VCaP (cell line): ENCODE measurements at regions not wholly inside any gene's neighbourhood (a gene's known extent, or its start where the extent isn't known, plus 50 kb on each side); places are given as distances from the start of the nearest gene placed in this dataset.

ENCODE experiments used
- H3K27ac ChIP-seq: fragments of 450-650 bp; 2 replicates; pipeline ENCODE4 v1.5.1; 2017
- TF ChIP-seq, protein P1 (sequence below): fragments of 450-650 bp; conservative IDR thresholded peaks from 2 replicates; pipeline ENCODE4 v1.5.1; 2017; ENCODE audit warnings: mild to moderate bottlenecking, moderate library complexity

DNA sequence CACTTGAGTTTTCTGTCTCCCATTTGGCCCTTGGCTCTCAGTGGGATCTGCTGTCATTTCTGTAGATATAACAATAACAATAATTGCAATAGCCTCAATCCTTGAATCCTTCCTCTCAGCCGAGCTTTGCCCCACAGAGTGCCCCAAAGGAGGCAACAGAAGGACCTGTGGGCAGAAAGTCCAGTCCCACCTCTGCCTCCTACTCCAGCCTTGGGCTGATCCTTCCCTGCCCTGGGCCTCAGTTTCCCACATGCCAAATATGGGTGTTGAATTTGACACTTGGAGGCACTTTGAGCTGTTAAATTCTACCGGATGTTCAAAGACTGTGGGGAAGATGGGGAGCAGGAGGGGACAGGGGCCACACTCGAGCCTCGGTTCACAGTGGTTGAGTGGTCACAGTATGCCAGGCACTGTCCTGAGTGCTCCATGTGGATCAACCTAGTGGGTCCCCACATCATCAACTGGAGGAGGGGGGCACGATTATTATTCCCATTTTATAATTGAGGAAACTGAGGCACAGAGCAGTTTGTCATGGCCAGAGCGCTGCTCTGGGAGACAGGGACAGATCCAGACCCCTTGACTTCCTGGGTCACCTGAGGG, 307.1 kb downstream of the MATN1 start:
- H3K27ac ChIP-seq = no peak overlapping the region
- TF ChIP-seq, protein P1, sequence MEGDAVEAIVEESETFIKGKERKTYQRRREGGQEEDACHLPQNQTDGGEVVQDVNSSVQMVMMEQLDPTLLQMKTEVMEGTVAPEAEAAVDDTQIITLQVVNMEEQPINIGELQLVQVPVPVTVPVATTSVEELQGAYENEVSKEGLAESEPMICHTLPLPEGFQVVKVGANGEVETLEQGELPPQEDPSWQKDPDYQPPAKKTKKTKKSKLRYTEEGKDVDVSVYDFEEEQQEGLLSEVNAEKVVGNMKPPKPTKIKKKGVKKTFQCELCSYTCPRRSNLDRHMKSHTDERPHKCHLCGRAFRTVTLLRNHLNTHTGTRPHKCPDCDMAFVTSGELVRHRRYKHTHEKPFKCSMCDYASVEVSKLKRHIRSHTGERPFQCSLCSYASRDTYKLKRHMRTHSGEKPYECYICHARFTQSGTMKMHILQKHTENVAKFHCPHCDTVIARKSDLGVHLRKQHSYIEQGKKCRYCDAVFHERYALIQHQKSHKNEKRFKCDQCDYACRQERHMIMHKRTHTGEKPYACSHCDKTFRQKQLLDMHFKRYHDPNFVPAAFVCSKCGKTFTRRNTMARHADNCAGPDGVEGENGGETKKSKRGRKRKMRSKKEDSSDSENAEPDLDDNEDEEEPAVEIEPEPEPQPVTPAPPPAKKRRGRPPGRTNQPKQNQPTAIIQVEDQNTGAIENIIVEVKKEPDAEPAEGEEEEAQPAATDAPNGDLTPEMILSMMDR = no peak

DNA sequence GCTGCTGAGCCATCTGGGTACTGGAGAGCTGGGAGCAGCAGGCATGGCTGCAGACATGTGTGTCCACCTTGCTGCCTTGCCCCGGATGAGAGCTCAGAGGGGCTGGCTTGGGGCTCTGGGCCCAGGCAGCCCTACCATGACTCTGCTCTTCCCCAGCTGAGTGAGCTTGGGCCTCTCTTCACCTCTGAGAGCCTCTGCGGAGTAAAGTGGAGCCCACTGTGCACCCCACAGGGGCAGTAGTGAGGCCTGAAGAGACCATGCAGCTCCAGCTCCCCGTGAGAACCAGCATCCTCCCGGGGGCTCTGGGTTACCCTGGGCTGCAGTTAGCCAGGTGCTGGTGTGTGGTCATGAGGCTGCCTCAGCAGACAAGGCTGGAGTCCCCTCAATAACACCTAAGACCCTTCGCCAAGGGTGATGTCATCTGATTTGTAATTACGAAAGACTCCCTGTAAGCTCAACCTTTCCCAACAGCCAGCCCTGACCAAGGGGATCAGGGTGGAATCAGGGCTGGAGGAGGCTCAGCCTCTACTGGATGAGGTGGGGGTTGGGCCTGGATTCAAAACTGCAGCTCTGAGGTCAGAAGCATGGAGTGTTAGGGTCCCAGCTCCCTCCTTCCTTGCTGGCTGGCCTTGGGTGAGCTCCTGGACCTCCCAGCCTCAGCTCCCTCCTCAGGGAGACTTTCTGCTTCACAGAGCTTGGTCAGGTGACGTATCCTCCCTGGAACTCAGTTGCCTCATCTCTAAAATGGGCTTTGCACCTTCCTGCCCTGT, 308.0 kb downstream of the MATN1 start:
- TF ChIP-seq, protein P1 = no peak
- H3K27ac ChIP-seq = no peak overlapping the region

DNA sequence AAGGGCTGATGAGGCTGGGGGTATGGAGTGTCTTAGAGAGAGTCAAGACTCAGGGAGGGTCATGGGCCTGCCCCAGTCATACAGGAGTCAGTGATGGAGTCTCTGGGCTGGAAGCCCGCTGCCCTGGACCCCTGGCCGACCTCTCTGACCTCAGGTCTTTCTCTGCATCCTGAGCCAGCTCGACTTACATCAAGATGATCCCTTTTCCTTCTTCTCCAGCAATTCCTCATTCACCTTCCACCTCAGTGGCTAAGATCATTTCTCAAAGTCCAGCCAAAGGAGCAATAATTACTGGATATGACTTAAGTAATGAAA, 308.6 kb downstream of the MATN1 start:
- no peak overlapping the region for H3K27ac ChIP-seq
- TF ChIP-seq, protein P1 = no peak

DNA sequence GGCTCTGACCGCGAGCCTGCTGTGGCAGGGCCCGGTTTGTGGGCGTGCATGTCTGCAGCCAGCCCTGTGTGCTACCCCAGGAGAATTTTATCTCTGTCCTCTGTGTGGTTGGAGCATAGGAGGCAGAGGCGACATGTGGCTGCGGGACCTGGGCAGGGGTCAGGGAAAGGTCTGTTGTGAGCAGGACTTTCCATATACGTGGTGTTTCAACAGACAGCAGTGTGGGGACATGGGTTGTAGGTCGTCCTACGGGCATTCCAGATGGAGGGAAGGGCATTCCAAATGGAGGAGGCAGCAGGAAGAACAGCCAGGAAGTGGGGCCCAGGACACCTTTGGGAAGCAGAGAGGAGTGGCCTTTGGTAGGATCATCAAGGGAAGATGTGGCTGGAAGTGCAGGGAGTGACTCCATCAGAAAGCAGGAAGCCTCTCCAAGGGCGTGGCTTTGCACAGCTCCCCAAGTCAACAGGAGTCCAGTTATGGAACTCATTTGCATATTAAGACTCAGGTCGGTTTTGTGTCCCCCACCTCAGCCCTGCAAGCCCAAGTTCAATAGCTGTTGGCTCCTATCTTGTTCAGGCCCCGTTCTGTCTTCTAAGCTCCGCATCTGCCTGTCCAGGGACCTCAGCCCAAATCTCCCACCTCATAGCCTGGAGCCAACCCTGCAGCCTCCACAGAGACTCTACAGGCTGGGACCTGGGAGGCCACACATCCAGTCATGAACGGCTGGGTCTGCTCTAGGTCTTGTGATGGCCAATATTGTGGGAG, 309.1 kb downstream of the MATN1 start:
- TF ChIP-seq, protein P1 = no peak
- no peak overlapping the region for H3K27ac ChIP-seq

DNA sequence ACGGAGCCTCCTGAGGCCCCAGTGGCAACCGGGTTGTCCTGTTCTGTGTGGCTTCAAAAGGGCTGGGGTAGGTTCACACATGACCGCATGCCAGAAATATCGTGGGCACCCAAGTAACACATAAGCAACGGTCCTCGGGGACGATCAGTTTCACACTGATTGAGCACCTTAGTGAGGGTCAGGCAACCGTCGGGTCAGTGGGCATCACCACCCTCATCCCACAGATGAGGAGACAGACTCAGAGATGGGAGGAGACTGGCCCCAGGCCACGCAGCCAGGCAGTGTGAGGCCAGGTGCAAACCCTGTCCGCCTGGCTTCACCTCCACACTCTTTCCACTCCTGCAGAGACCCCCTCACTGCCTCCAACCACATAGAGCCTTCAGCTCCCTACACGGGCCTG, 309.8 kb downstream of the MATN1 start:
- H3K27ac ChIP-seq = no peak overlapping the region
- TF ChIP-seq, protein P1 = no peak

DNA sequence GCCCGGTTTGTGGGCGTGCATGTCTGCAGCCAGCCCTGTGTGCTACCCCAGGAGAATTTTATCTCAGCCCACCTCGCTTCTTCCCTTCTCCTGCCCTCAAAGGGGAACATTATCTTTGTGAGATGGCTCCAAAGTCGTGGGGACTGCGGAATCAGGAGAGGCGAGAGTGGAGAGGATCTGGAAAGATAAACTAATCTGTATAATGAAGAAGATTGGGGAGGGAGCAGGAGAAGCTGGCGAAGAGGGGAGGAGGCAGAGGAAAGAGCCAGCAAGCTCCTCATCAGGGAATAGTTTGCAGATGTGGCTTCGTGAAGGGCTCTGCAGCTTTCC, 310.3 kb downstream of the MATN1 start:
- TF ChIP-seq, protein P1 = no peak
- no peak overlapping the region for H3K27ac ChIP-seq

DNA sequence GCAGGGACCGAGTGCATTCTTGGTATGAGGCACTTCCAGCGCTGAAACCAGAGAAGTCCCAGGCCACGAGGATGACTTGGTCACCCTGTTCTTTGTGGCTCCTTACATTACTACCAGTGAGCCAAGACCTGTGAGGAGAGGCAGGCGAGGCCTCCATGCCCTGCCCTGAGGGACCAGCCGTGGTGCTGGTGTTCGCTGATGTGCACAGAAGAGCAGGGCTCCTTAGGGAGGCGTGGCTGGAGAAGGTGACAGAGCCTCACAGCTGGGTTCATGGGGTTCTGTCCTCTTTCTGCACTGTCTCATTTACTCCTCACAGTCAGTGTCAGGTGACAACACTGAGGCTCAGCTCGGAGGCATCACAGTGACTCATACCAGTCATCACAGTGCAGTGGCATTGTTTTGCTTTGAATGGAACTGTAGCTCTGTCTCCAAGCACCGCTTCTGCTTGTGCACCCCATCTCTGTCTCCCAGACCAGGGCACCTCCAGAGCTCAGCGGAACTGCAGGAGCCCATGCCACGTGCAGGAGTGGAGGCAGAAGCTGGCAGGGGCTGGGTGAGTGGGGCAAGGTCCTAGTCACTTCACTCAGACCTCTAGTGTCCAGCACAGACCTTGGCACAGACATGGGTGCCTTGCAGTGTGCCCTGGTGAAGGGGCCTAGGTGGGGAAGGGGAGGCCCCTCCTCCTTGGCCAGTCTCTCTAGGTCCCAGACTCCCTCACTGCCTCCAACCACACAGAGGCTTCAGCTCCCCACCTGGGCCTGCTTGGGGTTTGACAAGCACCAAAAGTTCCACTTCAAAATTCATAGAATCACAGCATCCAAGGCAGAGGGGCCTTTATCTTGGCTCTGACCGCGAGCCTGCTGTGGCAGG, 310.9 kb downstream of the MATN1 start:
- TF ChIP-seq, protein P1 = no peak
- H3K27ac ChIP-seq = no peak overlapping the region
